HG03442 (cell line): ENCODE measurements at regions not wholly inside any gene's neighbourhood (a gene's known extent, or its start where the extent isn't known, plus 50 kb on each side); places are given as distances from the start of the nearest gene placed in this dataset.
A peak's percentile ranks its signal among the peaks of the same experiment; 100 is the strongest.
"Not testable (repeated sequence)": the region's sequence is repeated elsewhere in the genome, so short reads cannot be mapped to it uniquely, and the experiment has no call there.

Experiments used
- ATAC-seq: cut with Tn5 transposase; IDR thresholded peaks from one replicate; pipeline ENCODE4 v1.9.1; 2021; ENCODE audit warnings: mild to moderate bottlenecking, moderate library complexity; ENCODE audit not compliant: unreplicated experiment

GRCh38 chr5:20890936-20891335 is 902.9 kb upstream of the CDH18 start:
- ATAC-seq: not testable (repeated sequence)

GRCh38 chr5:20875726-20876125 is 887.7 kb upstream of the CDH18 start:
- ATAC-seq: not testable (repeated sequence)

GRCh38 chr5:20865892-20866291 is 877.9 kb upstream of the CDH18 start:
- ATAC-seq: not testable (repeated sequence)

- no peak for ATAC-seq
Measured at GRCh38 chr5:20833081-20833627, 845.2 kb upstream of the CDH18 start.

DNA sequence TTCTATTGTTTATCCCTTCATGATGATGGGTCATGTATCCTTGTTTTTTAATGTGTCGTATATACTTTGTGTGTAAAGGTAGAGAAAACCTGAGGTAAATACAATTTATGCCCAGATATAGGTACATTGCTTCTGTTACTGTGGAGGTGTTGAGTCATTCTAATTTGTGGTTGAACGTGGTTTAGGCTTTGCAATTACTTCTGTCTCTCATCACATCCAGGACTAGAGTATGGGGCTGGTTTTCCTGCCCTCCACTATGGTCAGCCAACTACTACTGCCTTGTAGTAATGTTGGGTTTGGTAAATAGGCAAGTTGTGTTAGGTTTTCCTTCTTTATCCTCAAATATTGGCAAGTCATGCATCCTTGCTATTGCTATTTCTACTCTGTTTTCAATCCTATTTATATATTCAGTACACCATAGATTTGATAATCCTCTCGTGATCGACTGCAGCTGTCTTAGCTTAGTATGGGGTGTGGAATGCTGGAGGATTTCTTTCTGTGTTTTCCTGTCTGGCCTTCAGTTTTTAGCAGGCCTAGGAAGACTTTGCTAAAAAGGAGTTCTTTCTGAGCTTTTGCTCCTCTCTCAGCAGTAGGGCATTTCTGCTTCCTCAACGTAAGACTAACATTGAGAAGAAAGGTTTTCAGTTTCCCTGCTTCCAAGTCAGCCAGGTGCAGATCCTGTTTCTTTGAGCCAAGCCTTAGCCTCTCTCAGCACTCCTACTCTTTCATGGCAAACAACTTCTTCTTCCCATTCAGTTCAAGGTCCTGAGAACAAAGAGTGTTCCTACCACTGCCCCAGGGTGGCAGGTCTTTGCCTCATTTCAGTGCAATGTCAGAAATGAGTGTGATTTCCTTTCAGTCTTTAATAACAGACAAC is 844.4 kb upstream of the CDH18 start:
- ATAC-seq: no peak

DNA sequence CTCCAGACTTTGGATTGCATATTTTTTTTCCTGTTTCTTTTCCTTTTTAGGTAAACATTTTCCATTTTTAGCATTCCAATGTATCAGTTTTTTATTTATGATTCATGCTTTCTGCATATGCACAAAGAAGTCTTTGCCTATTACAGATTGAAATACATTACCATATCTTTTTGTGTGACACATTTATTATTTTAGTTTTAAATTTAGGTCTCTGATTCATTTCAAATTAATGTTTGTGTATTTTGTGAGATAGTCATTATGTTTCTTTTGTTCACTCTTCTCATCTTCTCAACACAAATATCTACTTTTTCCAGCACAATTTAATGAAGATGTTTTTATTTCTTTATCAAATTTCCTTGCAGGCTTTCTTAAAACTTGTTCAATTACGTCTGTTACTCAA is 838.0 kb upstream of the CDH18 start:
- not testable (repeated sequence) for ATAC-seq

DNA sequence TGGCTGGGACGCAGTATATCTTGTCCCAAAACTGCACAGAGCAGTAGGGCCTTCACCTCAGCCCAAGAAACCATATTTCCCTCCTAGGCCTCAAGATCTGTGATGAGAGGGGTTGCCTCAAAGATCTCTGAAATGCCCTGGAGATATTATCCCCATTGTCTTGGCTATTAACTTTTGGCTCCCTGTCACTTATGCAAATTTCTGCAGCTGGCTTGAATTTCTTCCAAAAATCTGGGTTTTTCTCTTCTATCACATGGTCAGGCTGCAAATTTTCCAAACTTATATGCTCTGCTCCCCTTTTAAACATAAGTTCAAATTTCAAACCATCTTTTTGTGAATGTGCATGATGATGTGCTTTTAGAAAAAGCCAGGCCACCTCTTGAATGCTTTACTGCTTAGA is 809.2 kb upstream of the CDH18 start:
- ATAC-seq: not testable (repeated sequence)

- not testable (repeated sequence) for ATAC-seq
Measured at GRCh38 chr5:20784755-20785154, 796.8 kb upstream of the CDH18 start.

DNA sequence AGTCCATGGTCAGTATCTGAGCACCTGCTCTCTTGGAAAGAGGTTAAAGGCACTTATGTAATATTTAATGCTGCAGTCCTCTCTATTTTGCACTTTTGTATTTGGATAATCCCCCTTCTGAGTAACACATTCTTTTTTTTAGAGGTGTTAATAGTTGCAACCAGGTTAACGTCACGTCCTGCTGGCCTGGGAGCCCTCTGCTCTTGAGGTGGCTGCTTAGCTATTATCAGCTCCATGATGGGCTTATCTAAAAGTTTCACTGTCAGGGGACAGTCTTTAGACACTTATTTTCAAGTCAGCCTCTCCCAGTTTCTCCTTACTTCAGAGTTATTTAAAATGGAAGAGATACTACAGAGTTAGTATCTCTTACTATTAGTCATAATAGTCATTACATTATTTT is 795.5 kb upstream of the CDH18 start:
- not testable (repeated sequence) for ATAC-seq

- not testable (repeated sequence) for ATAC-seq
Measured at GRCh38 chr5:20771338-20771737, 783.3 kb upstream of the CDH18 start.

- ATAC-seq: not testable (repeated sequence)
Measured at GRCh38 chr5:20765074-20765473, 777.1 kb upstream of the CDH18 start.

DNA sequence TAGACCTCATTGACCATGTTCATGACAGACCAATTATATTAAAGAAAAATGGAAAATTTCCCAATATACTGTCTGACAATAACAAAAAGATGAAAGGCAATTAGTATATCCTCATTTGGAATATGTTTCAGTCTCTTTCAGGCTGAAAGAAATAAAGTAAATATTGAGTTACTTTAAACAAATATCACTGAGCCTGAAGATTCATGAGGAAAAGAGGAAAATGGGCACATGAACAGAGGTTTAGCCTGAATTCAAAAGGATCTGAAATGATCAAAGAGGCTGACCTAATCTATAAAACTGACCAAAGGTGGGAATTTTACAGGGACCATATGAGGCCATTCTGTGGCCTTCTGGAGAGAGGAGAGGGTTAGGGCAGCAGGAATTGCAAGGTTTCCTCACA is 771.5 kb upstream of the CDH18 start:
- not testable (repeated sequence) for ATAC-seq

DNA sequence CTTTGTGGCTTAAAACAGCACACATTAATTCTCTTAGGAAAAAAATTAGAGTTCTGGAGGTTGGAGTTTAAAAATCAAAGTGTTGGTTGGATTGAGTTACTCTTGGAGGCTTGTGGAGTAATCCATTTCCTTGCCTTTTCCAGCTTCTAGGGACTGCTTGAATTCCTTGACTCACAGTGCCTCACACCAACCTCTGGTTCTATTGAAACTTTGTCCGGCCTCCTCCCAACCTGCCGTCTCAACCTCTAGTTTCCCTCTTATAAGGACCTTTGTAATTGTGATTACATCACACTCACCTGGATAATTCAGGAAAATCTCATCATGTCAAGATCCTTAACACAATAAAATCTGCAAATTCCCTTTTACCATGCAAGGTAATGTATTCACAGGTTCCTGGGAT is 764.2 kb upstream of the CDH18 start:
- ATAC-seq: not testable (repeated sequence)

GRCh38 chr5:20735715-20736114 is 747.7 kb upstream of the CDH18 start:
- ATAC-seq: peak; percentile 79

DNA sequence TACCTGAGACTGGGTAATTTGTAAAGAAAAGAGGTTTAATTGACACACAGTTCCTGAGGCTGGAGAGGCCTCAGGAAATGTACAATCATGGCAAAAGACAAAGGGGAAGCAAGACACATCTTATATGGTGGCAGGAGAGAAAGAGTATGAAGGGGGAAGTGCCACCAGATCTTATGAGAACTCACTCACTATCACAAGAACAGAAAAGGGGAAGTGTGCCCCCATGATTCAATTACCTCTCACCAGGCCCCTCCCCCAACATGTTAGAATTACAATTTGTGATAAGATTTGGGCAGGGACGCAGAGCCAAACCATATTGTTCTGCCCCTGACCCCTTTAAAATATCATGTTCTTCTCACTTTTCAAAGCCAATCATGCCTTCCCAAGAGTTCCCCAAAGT is 744.2 kb upstream of the CDH18 start:
- ATAC-seq: not testable (repeated sequence)

DNA sequence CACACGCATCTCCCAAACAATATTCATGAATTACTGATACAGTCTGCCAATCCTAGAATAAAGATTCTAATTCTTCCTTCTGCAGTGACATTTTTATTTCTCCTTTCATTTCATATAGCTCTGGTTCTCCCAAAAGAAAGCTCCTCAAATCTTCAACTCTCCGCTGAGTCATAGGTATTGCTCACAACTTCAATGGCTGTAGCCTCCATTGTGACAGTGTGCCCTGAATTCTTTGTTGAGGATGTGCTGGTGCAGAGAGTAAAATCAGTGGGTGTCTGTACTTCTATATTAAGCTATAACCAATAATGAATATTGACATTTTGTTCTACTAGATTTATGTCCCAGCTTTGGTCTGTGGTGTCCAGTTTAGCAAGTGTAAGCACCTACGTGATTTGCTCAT is 733.3 kb upstream of the CDH18 start:
- not testable (repeated sequence) for ATAC-seq

DNA sequence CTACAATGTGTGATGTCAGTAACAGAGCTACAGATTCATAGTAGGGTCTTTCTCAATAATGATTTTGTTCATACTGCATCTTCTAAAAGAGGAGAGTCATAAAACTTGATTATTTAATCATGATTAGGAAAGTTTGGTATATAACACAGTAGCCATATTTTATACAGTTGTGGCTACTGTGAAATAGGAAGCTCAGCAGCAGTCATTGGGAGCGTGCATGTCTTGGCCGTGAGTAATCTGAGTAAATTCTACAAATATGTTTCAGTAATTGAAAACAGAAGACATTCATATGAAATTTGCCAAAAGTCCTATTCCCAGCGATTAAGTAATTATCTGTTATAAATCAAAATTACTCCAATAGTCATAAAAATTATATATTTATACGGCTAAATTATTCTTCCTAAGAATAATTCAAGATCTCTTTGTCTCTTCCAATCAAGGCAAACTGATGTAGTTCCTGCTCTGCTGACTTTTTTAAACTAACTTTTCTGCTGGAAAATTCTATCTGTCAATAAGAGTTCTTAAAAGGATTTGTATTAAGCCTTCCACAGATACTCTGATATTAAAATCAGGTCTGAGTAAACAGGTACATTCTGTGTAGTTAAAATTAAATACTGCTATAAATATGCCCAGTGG is 723.6 kb upstream of the CDH18 start:
- ATAC-seq: not testable (repeated sequence)

DNA sequence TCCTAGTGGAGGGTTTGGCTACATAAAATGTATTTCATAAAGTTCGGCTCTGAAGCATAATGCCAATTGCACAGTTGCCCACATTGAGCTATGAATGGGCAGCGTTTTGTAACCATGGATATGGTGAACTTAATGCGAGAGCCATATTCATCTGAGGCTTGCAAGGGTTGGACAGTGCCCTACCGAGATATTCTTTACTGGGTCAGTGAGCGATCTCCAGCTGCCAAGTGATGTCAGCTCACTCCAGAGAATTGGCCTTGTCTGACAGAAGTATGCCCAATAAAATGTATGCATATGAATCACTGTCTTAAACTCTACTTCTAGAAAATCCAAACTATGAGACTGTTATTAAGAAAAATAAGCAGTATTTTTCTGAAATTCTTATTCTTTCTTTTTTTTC is 719.6 kb upstream of the CDH18 start:
- not testable (repeated sequence) for ATAC-seq

DNA sequence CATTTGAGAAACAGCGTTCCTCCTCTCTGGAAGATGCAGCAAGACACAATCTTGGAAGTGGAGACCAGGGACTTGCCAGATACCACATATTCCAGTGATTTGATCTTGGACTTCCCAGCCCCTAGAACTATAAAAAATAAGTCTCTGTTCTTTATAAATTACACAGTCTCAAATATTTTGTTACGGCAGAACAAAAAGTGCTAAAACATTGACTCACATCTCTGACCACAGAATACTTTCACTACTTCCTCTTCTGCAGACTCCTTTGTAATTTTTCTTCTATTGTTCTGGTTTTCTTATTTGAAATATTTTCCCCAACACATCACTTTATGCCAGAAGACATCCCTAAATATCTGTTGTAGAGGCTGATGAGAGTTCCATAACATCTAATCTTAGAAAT is 706.1 kb upstream of the CDH18 start:
- no peak for ATAC-seq

- ATAC-seq: no peak
Measured at GRCh38 chr5:20692913-20693312, 704.9 kb upstream of the CDH18 start.

DNA sequence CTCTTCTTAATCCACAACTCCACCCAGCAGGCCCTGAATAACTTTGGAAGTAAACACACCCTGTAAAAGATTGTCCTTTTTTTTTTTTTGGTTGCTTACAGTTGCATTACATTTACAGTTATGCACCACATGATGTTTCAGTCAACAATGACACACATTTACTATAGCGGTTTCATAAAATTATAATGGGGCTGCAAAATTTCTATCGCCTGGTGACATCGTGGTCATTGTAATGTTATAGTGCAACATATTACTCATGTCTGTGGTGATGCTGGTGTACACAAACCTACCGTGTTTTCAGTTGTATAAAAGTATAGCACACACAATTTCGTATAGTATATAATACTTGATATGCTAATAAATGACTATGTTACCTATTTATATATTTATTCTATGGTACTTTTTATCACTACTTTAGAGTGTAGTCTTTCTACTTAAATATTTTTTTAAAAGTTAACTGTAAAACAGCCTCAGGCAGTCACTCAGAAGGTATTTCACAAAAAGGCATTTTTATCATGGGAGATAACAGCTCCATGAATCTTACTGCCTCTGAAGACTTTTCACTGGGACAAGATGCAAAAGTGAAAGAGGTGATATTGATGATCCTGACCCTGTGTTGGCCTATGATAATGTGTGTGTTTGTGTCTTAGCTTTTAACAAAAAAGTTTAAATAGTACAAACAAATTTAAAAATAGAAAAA is 695.4 kb upstream of the CDH18 start:
- no peak for ATAC-seq
